ENCODE measurements at regions not wholly inside any gene's neighbourhood (a gene's known extent, or its start where the extent isn't known, plus 50 kb on each side); places are given as distances from the start of the nearest gene placed in this dataset.
"Not testable (repeated sequence)": the region's sequence is repeated elsewhere in the genome, so short reads cannot be mapped to it uniquely, and the experiment has no call there.

GRCh38 chr2:142536966-142537365 is 340.5 kb upstream of the KYNU start:
- intact Hi-C loops (cut with DNase I), result no loop called here
- DNase-seq (ENCODE audit: low spot score), result no peak
- ATAC-seq, result no peak

GRCh38 chr2:142536492-142536891 is 341.0 kb upstream of the KYNU start:
- ATAC-seq (no peak), DNase-seq (ENCODE audit: low spot score) (no peak)
- intact Hi-C loops (cut with DNase I), result no loop called here

- no peak for ATAC-seq
- no peak for DNase-seq (ENCODE audit: low spot score)
- intact Hi-C loops (cut with DNase I), result no loop called here
Observed at GRCh38 chr2:142535311-142535710, 342.2 kb upstream of the KYNU start.

GRCh38 chr2:142533177-142533576 is 344.3 kb upstream of the KYNU start:
- ATAC-seq (no peak), DNase-seq (ENCODE audit: low spot score) (no peak)
- intact Hi-C loops (cut with DNase I), result no loop called here

GRCh38 chr2:142531377-142531776 is 346.1 kb upstream of the KYNU start:
- ATAC-seq (no peak), DNase-seq (ENCODE audit: low spot score) (no peak)
- intact Hi-C loops (cut with DNase I), result no loop called here

- ATAC-seq (no peak), DNase-seq (ENCODE audit: low spot score) (no peak)
- intact Hi-C loops (cut with DNase I), result no loop called here
Observed at GRCh38 chr2:142525720-142526119, 351.7 kb upstream of the KYNU start.

- ATAC-seq, result no peak
- no peak for DNase-seq (ENCODE audit: low spot score)
- intact Hi-C loops (cut with DNase I), result no loop called here
Observed at GRCh38 chr2:142521492-142521891, 356.0 kb upstream of the KYNU start.

- DNase-seq (ENCODE audit: low spot score) (no peak), ATAC-seq (no peak)
- intact Hi-C loops (cut with DNase I), result loop anchor here (5.0 kb wide), 1 partner anchor 317 kb away; no protein-coding TSS in a partner anchor
Observed at GRCh38 chr2:142515493-142515892, 362.0 kb upstream of the KYNU start.

- intact Hi-C loops (cut with DNase I), result no loop called here
- DNase-seq (ENCODE audit: low spot score), result no peak
- no peak for ATAC-seq
Observed at GRCh38 chr2:142509401-142509800, 368.1 kb upstream of the KYNU start.

- no peak for ATAC-seq
Observed at GRCh38 chr2:142504754-142505153, 372.7 kb upstream of the KYNU start.

GRCh38 chr2:142502402-142502801 is 371.6 kb upstream of the LRP1B start:
- ATAC-seq (no peak), DNase-seq (ENCODE audit: low spot score) (no peak)
- intact Hi-C loops (cut with DNase I), result no loop called here

More at GRCh38 chr2:142504754-142505153, 372.7 kb upstream of the KYNU start:
- intact Hi-C loops (cut with DNase I), result no loop called here
- no peak for DNase-seq (ENCODE audit: low spot score)

GRCh38 chr2:142495141-142495540 is 364.3 kb upstream of the LRP1B start:
- intact Hi-C loops (cut with DNase I), result no loop called here
- ATAC-seq (no peak), DNase-seq (ENCODE audit: low spot score) (no peak)

GRCh38 chr2:142489631-142490030 is 358.8 kb upstream of the LRP1B start:
- intact Hi-C loops (cut with DNase I); ATAC-seq; DNase-seq (ENCODE audit: low spot score): not testable (repeated sequence)

GRCh38 chr2:142484111-142484510 is 353.3 kb upstream of the LRP1B start:
- DNase-seq (ENCODE audit: low spot score) (no peak), ATAC-seq (no peak)
- intact Hi-C loops (cut with DNase I), result no loop called here

- no peak for ATAC-seq
- DNase-seq (ENCODE audit: low spot score), result no peak
- intact Hi-C loops (cut with DNase I), result no loop called here
Observed at GRCh38 chr2:142483653-142484052, 352.8 kb upstream of the LRP1B start.

- no peak for ATAC-seq
Observed at GRCh38 chr2:142478206-142478605, 347.4 kb upstream of the LRP1B start.

GRCh38 chr2:142472382-142472781 is 341.6 kb upstream of the LRP1B start:
- DNase-seq (ENCODE audit: low spot score), result no peak
- no peak for ATAC-seq
- intact Hi-C loops (cut with DNase I), result no loop called here

More at GRCh38 chr2:142478206-142478605, 347.4 kb upstream of the LRP1B start:
- no peak for DNase-seq (ENCODE audit: low spot score)
- intact Hi-C loops (cut with DNase I), result no loop called here

GRCh38 chr2:142467321-142467720 is 336.5 kb upstream of the LRP1B start:
- intact Hi-C loops (cut with DNase I), result no loop called here
- ATAC-seq, result no peak
- DNase-seq (ENCODE audit: low spot score), result no peak

GRCh38 chr2:142463047-142463446 is 332.2 kb upstream of the LRP1B start:
- ATAC-seq, result no peak
- intact Hi-C loops (cut with DNase I), result no loop called here
- DNase-seq (ENCODE audit: low spot score), result no peak

- no peak for DNase-seq (ENCODE audit: low spot score)
- no peak for ATAC-seq
- intact Hi-C loops (cut with DNase I), result no loop called here
Observed at GRCh38 chr2:142462306-142462705, 331.5 kb upstream of the LRP1B start.

GRCh38 chr2:142445551-142446072 is 314.8 kb upstream of the LRP1B start:
- ATAC-seq (no peak), DNase-seq (ENCODE audit: low spot score) (no peak)
- intact Hi-C loops (cut with DNase I), result no loop called here

GRCh38 chr2:142445023-142445422 is 314.2 kb upstream of the LRP1B start:
- ATAC-seq, result no peak
- DNase-seq (ENCODE audit: low spot score), result no peak

More at GRCh38 chr2:142445023-142445422, 314.2 kb upstream of the LRP1B start:
- intact Hi-C loops (cut with DNase I), result no loop called here

Data from sciatic nerve (tissue), 2 donors.